Stimulated activated CD4-positive, alpha-beta T cell treated with anti-CD3 and anti-CD28 coated beads, Interleukin-2, amount 100 ng/mL, for 48 hours (primary cell): ENCODE measurements at regions not wholly inside any gene's neighbourhood (a gene's known extent, or its start where the extent isn't known, plus 50 kb on each side); places are given as distances from the start of the nearest gene placed in this dataset.
"Not testable (repeated sequence)": the region's sequence is repeated elsewhere in the genome, so short reads cannot be mapped to it uniquely, and the experiment has no call there.

Experiments used
- DNase-seq, 2 donors: peaks; one replicate each; pipeline ENCODE4 v3.0.0-alpha.2; 2020

DNA sequence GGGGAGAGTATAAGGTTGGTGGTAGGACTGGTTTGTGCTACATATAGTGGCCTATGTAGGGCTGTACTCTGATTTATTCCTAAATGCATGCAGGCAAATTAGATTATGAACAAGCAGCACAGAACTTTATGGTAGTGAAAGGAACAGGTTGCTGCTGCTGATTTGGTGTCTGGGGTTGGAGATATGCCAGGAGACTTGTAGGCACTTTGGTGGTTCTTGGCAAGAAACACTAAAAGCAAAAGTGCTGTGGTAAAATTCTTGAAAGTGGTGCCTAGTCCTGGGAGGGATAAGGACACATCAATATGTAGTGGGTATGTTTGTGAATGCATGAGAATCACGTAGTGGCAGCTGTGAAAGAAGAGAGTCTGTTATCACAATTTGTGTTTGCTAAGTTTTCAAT lies 2126.0 kb downstream of the TP53TG3F start:
- DNase-seq: no peak

DNA sequence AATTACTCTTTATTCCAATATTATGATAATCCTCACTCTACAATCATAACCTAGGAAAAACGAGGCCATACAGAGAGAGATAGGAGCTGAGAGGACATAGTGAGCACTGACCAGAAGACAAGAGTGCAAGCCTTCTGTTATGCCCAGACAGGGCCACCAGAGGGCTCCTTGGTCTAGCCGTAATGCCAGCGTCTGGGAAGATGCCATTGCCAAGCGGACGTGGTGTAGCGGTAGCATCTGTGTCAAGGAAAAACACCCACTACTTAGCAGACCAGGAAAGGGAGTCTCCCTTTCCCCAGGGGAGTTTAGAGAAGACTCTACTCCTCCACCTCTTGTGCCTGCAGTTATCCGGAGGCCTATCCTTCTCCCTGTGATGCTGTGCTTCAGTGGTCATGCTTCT lies 2131.5 kb downstream of the TP53TG3F start:
- DNase-seq: not testable (repeated sequence)

DNA sequence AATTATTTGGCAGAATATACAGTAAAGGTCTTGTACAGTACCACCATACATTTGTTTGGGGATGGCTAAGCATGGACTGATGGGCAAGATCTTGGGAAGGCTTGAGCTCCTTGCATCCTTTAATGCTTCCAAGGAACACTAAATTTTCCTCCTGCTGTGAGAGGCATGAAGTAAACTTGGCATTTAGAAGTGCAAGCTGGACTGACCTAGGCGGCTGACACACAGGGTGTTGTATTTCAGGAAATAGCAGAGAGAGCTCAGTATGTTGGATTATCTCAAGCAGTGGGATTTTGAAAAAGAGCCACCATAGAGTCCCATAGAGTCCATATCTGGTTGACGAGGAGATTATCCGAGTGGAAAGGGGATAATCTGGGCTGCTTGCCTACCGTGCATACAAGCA lies 2137.1 kb downstream of the TP53TG3F start:
- no peak for DNase-seq

DNA sequence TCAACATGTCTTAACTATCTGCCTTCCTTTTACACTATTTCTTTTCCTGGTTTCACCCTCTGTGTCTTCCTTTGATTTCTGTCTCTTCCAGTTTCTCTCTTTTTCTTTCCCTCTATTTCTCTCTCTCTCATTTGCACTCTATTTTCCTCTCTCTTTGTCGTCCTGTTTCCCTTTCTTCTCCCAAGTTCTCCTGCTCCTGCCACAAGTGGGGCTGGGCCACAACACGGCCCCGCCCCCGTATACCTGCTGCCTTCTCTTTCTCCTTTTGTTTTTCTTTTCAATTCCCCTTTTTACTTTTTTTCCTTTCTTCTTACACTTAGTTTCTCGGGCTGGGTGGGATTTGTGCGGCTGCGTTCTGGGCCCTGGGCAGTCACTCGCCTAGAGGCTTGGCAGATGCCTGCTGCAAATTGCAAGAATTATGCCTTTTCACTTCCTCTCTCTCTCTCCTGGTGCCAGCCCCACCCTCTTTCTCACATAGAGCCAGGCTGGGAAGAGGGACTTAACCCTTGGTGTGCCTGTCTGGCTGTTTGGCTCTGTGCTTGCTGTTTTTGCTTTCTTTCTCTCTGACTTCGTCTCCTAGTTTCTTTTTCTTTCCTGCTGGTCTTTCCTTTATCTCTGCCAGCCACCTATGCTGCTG lies 2139.4 kb downstream of the TP53TG3F start:
- no peak for DNase-seq

DNA sequence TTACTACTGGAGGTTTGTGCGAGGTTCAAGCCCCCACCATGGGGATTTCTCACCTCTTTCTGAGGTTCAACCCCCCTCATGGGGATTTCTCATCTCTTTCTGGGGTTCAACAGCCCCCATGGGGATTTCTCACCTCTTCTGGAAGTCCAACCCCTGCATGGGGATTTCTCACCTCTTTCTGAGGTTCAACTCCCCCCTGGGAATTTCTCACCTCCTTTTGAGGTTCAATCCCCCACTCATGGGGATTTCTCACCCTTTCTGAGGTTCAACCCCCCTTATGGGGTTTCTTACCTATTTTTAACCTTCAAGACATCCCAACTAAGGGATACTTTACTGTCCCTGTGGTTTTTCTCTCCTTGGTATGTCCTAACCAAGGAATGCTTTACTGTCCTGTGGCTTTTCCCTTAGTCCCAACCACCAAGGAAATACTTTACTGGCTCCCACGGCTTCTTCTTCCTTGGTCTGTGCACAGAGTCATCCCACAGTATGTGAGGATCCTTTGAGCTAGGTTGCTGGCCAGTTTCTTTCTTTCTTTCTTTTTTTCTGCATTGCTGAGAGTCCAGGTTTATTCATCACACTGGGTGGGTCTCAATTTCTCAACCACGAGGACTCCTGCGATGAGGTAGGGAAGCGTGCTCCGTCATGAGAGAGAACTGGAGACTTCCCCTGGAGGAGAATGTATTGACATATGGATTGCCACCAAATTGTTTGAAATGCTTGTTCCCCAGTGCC lies 2140.2 kb downstream of the TP53TG3F start:
- DNase-seq: no peak

DNA sequence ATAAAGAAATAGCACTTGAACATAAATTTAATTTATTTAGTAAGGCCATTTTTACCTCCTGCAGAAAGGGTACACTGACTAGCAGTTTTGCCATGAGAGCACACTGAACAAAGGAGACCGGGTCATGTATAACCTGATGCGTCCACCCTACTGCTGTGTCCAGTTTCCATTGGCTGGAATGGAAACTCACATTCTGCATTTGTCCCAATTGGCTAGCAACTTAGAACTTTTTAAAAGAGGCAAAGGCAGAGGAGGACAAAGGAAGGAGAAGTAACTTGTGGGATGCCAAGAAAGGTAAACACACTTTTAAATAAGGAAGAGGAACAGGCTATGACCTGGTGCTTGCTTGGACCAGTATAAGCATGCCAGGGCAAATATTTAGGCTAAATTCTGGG lies 2140.7 kb downstream of the TP53TG3F start:
- not testable (repeated sequence) for DNase-seq

DNA sequence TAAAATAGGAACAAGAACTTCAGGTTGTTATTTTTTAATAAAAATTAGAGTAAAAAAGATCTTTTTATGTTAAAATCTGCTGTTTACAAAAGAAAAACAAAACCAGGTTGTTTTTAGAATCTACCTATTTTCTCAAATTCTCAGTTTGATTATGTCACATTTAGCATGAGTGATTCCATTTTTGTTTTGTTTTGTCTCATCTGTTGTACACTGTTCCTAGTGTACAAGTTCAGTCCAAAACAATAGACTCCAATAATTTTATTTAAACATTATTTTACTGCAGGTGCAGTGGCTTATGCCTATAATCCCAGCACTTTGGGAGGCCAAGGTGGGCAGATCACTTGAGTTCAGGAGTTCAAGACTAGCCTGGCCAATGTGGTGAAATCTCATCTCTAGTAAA lies 2142.7 kb downstream of the TP53TG3F start:
- no peak for DNase-seq

DNA sequence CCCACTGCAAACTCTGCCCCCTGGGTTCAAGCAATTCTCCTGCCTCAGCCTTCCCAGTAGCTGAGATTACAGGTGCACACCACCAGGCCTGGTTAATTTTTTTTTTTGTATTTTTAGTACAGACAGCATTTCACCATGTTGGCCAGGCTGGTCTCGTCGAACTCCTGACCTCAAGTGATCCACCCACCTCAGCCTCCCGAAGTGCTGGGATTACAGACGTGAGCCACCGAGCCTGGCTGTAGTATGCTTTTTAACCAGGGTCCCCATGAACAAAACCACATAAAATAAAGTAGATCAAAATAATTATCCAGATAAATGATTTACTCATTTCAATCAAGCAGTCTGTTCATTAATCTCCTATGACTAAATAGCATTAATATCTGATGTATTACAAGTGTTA lies 2144.0 kb downstream of the TP53TG3F start:
- DNase-seq: not testable (repeated sequence)

DNA sequence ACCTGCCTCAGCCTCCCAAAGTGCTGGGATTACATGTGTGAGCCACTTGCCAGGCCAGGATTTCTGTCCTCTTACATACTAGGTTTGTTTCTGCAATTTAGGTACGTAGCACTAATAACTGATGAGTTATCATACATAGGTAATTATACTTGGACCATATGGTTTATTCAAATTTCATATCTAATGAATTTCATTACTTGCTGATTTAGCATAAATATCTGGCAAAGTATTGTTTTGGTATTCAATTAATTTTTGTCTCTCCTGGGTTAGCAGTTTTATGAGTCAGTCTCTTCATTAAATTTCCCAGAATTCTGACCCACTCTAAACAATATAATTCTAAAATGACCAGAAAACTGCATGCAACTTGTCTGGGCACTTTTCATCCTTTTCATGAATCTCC lies 2146.5 kb downstream of the TP53TG3F start:
- no peak for DNase-seq

DNA sequence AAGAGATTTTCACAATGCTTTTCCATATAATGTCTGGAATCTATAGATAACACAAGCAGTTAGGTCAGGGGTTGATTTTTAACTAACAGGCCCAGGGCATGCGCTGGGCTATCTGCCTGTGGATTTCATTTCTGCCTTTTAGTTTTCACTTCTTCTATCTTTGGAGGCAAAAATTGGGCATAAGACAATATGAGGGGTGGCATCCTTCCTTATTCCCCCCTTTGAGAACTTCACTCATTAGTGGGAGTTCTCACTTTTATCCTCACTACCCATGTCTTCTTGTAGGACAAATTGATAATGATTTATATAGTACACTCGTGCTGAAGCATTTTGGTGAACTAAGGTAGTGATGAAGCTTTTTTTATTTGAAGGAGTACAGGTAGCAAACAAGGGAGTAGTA lies 2155.5 kb downstream of the TP53TG3F start:
- not testable (repeated sequence) for DNase-seq

DNA sequence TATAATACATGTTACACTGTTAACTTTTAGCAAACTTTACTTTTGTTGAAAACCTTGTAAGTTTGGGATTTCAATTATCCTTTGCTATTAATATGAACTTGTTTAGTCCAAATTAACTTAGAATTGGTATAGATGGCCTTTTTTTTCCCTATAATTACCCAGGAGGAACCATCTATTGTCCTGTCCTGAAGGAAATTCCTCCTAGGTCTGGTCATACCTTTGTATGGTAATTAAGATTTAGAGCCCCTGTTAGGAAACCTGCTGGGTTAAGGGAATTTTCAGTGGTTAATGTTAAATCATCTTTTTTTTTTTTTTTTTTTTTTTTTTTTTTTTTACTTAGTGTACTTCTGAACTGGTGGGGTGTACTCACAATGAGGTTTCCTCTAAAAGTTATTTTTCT lies 2159.8 kb downstream of the TP53TG3F start:
- not testable (repeated sequence) for DNase-seq

DNA sequence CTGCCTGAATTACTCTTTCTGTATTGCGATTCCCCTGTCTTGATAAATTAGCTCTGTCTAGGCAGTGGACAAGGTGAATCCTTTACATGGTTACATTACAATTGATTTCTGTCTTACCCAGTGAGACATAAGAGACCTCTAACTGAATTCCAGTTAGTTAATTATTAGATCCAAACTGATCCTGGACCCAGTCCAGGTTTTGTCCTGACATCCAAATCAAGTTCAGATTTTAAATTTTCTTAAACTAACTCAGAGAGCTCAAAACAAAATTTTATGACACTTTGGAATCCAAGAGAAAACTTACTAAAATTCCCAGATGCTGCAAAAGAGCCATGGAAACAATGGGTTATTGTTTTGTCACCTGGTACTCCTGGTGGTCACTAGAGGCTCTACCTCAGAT lies 2166.6 kb downstream of the TP53TG3F start:
- DNase-seq: no peak

DNA sequence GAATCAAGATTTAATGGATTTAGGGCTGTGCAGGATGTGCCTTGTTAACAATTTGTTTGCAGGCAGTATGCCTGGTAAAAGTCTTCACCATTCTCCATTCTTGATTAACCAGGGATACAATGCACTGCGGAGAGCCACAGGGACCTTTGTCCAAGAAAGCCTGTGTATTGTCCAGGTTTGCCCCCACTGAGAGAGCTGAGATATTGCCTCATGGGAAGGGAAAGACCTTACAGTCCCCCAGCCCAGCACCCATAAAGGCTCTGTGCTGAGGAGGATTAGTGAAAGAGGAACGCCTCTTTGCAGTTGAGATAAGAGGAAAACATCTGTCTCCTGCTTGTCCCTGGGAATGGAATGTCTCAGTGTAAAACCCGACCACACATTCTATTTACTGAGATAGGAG lies 2169.6 kb downstream of the TP53TG3F start:
- DNase-seq: no peak

DNA sequence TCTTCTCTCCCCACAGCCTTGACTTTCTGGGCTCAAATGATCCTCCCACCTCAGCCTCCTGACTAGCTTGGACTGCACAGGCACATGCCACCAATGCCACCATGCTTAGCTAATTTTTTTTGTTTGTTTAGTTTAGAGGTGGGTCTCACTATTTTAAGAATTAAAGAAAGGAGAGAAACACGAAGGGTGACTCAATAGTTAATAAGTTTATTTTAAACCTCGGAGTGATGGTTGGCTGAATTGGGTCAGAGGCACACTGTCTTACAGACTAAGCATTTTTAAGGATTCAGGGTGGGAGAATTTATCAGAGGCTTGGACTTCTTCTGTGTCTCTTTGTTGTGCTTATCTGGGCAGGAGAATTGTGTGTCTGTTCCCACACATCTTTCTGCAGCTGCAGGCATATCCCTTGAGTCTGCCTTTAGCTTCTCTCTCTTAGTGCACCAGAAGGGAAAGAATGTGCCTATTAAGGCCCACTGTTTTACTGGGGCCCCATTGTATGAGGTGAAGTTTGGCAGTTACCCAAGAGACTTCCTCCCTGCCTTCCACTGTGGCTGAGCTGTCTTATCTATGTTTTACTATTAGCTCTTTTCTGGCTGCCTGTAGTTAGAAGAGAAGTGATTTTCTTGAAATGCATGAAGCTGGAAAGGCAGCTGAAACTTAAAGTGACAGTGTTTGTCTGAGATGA lies 2172.0 kb downstream of the TP53TG3F start:
- no peak for DNase-seq

DNA sequence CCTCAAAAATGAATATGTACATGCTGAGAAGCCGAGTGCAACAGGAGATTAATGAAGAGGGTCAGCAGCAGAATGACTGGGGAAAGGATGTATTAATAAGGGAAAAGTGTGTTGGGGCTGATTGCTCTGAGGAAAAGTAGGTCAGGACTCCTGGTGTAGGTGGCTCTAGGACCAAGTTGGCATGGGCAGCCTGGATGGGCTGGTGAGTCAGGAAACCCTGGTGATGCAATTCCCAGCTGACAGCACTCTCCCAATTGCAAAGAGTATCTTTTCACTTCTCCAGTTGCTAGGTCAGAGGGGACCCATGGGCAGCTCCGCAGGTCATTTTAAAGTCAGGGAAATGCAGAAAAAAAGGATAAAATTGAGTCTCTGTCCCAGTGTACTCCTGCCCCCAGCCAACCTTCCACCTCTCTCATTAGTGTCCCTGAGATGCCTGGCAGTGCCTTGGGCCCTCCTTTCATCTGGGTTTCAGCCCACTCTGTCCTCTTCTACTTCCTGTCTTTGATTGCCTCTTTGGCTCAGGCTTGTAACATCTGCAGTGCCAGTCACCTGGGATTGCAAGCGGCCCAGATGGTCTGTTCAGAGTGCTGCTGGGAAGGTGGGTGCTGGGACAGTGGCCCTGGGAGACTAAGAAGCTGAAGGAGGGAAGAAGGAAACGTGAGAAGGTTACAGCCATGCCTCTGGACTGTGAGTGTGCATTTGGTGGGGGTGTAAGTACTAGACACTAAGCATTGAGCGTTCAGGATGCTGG lies 2177.2 kb downstream of the TP53TG3F start:
- DNase-seq: no peak

DNA sequence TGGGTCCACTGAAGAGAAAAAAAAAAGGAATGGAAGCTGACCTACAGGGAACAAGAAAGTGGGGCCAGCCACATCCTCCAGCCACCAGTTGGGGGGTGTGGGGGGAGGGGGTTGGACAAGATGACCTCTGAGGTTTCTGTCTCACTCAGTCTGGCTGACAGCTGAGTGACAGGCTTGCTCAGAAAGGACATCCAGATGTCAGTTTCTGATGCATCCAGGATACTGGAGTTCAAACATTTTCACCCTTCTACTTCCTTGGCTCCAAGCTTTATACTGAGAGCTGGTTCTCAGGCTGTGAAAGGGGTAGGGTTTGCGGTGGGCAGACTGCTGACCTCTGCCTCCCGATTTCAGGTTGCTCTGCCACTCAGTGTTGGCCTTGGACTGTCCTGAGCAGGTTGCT lies 2178.3 kb downstream of the TP53TG3F start:
- no peak for DNase-seq

DNA sequence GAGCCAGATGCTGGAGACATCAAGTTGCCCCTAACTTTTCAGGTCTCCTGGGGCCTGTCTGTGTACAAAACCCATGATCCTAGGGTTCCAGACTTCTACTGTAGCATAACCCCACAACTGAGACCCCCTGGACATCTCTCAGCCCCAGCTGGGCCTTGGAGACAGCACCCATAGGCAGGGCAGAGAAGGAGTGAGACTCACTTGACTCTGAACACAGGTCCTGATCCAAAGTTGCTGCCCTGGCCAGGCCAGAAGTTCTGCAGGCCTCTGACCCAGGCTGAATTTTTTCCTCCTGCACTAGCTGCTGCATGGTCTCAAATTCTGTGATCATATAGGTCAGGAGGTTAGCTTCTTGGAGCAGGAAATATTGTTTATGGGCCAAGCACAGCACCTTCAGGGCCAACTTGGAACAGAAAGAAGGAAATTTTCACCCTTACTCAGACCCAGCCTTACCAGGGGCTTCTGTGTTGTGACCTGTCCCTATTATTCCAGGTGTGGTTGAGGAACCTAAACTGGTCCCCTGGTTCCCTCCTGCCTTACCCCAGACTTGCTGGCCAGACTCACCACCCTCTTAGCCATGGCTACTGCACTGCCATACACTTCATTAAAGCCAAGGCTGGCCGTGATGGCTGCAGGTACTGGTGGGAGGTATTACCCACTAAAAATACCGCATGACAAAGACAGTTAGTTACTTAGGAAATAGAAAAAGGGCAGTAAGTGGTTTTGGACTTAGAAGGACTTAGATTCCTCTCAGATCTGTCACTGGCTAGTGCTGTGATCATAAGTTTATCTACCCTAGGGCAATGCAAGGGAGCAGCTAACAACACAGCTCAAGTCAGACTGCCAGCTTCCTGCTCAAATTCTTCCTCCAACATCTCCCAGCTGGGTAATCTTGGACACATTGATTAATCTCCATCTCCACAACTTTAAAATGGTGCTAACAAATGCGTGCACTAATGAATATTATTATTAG lies 2180.1 kb downstream of the TP53TG3F start:
- no peak for DNase-seq

DNA sequence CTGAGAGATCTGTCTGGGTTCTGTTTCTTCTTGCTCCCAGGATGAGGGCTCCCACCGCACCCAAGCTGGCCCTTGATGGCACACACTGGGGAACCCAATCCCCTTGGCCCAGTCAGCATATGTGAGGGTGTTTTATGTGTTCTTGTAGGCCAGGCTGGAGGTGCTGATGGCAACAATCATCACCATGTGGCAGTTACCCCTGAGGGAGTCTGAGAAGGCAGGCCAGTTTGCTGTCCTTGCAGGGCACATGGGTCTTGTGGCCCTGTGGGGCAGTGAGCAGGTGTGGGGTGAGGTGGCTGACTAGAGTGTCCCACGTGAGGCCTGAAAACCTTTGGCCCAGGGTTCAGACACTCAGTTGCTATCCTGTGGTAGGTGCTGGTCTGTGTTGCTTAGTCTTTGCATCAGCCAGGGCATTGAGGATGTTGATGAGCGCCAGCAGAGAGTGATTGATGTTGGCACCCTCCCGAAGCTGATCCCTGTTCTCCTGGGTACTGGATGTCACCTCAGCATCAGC lies 2183.0 kb downstream of the TP53TG3F start:
- DNase-seq: no peak

DNA sequence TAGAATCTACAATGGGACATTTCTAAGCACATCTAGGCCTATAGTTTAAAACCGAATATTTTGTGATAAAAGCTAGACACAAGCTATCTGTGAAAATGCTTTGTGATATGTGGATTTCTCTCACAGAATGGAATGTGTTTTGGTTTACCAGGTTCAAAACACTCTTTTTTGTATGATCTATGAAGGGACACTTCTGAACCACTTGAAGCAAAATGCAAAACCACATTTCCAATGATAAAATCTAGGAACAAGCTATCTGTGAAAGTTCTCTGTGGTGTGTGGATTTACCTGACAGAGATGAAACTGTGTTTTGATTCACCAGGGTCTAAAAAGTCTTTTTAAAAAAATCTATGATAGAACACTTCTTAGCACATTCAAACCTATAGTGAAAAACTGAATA lies 2192.4 kb downstream of the TP53TG3F start:
- DNase-seq: no peak

DNA sequence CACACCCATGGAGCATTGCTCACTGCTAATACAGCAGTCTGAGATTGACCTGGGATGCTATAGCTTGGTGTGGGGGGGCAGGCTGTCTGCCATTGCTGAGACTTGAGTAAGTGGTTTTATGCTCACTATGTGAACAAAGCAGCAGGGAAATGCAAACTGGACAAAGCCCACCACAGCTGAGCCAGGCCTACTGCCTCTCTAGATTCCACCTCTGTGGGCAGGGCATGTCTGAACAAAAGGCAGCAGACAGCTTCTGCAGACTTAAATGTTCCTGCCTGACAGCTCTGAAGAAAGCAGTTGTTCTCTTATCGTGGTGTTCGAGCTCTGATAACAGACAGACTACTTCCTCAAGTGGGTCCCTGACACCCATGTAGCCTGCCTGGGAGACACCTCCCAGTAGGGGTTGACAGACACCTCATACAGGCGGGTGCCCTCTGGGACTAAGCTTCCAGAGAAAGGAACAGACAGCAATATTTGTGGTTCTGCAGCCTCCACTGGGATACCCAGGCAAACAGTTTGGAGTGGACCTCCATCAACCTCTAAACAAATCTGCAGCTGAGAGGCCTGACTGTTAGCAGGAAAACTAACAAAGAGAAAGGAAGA lies 2204.8 kb downstream of the TP53TG3F start:
- DNase-seq: no peak

DNA sequence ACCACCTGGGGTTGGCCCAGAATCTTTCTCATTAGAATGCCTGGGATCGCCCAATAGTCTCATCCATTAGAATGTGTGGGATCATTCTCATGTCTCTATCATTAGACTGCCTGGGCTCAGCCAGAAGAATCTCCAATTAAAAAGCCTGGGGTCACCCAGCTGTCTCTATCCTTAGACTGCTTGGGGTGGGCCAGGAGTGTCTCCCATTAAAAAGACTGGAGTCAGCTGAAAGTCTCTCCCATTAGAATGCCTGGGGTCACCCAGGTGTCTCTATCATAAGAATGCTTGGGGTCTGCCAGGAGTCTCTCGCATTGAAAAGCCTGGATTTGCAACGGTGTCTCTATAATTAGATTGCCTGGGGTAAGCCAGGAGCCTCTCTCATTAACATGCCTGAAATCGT lies 2225.7 kb downstream of the TP53TG3F start:
- no peak for DNase-seq

DNA sequence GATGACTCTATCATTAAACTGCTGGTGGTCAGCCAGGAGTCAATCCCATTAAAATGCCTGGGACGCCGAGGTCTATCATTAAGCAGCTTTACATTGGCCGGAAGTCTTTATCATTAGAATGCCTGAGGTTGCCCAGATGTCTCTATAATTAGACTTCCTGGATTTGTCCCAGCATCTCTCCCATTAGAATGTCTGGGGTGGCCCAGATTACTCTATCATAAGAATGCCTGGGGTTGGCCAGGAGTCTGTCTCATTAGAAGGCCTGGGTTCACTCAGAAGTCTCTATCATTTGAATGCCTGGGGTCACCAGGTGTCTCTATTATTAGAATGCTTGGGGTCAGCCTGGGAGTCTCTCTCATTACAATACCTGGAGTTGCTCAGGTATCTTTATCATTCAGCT lies 2227.2 kb downstream of the TP53TG3F start:
- DNase-seq: no peak
